IMR-90 (cell line): ENCODE measurements at regions not wholly inside any gene's neighbourhood (a gene's known extent, or its start where the extent isn't known, plus 50 kb on each side); places are given as distances from the start of the nearest gene placed in this dataset.

Experiments
- ATAC-seq: fragments of 200-7000 bp; cut with Tn5 transposase; 2 replicates; pipeline ENCODE4 v1.9.1; 2020; ENCODE audit warnings: low read depth, mild to moderate bottlenecking, moderate library complexity
- BruUV-seq: library from RNA; stranded (reverse); fragments of 400-500 nt; replicated peaks from 2 replicates; lab custom pipeline; 2021; lab: Mats Ljungman, UMichigan
- CTCF ChIA-PET: fragments of 300-600 bp; formaldehyde crosslinking; extraction: SDS; loops from one replicate; lab custom pipeline; 2021; ENCODE audit warnings: antibody characterized with exemption; lab: Yijun Ruan, JAX
- POLR2A ChIA-PET: fragments of 300-600 bp; sonication (Branson Sonifier 250); formaldehyde crosslinking; loops from one replicate; lab custom pipeline; 2022; ENCODE audit warnings: antibody characterized with exemption; ENCODE audit not compliant: unreplicated experiment; lab: Charles Lee
- DNase-seq: peaks from one replicate; pipeline ENCODE4 v3.0.0; 2013
- H2AFZ ChIP-seq: replicated peaks from 2 replicates; pipeline ENCODE3; 2013; ENCODE audit warnings: low read length, mild to moderate bottlenecking; ENCODE audit not compliant: poor library complexity
- H2AK5ac ChIP-seq: 2 replicates; pipeline ENCODE4 v1.6.1; 2013; ENCODE audit warnings: low read depth, low read length, inconsistent platforms
- H2AK9ac ChIP-seq: replicated peaks from 2 replicates; pipeline ENCODE3; 2013; ENCODE audit warnings: mild to moderate bottlenecking, low read depth, low read length, moderate library complexity; ENCODE audit not compliant: poor library complexity
- H2BK120ac ChIP-seq: 2 replicates; pipeline ENCODE4 v1.6.1; 2013; ENCODE audit warnings: low read depth, low read length, inconsistent platforms
- H2BK15ac ChIP-seq: 3 replicates; pipeline ENCODE4 v1.6.1; 2013; ENCODE audit warnings: low read depth, low read length, inconsistent platforms
- H2BK20ac ChIP-seq: 2 replicates; pipeline ENCODE4 v1.6.1; 2013; ENCODE audit warnings: low read depth, mild to moderate bottlenecking, inconsistent platforms, low read length, moderate library complexity
- H2BK5ac ChIP-seq: 2 replicates; pipeline ENCODE4 v1.6.1; 2013; ENCODE audit warnings: mild to moderate bottlenecking, low read depth, low read length, inconsistent platforms; ENCODE audit not compliant: poor library complexity, severe bottlenecking
- H3K14ac ChIP-seq: replicated peaks from 2 replicates; pipeline ENCODE4 v1.6.1; 2013; ENCODE audit warnings: low read depth, low read length, inconsistent platforms
- H3K18ac ChIP-seq: 2 replicates; pipeline ENCODE4 v1.6.1; 2013; ENCODE audit warnings: low read depth, low read length, control low read depth
- H3K23ac ChIP-seq: 2 replicates; pipeline ENCODE4 v1.6.1; 2013; ENCODE audit warnings: low read depth, low read length, inconsistent platforms
- H3K27ac ChIP-seq: 2 replicates; pipeline ENCODE4 v1.5.1; 2013; ENCODE audit warnings: mild to moderate bottlenecking, control low read depth, low read length; ENCODE audit not compliant: insufficient read depth
- H3K27me3 ChIP-seq: 2 replicates; pipeline ENCODE4 v1.6.1; 2013; ENCODE audit warnings: low read length; ENCODE audit not compliant: control insufficient read depth, insufficient read depth
- H3K36me3 ChIP-seq: 2 replicates; pipeline ENCODE4 v1.6.1; 2013; ENCODE audit warnings: low read length, mixed read lengths; ENCODE audit not compliant: control insufficient read depth, insufficient read depth
- H3K4ac ChIP-seq: 2 replicates; pipeline ENCODE4 v1.6.1; 2013; ENCODE audit warnings: low read depth, low read length, inconsistent platforms
- H3K4me1 ChIP-seq: 2 replicates; pipeline ENCODE4 v1.6.1; 2013; ENCODE audit warnings: low read length, mixed read lengths; ENCODE audit not compliant: control insufficient read depth, insufficient read depth
- H3K4me2 ChIP-seq: 2 replicates; pipeline ENCODE4 v1.6.1; 2013; ENCODE audit warnings: low read depth, mild to moderate bottlenecking, control low read depth, low read length, moderate library complexity
- H3K4me3 ChIP-seq: 2 replicates; pipeline ENCODE4 v1.5.1; 2013; ENCODE audit warnings: low read depth, mild to moderate bottlenecking, control low read depth, low read length, moderate library complexity; ENCODE audit not compliant: insufficient read depth
- H3K56ac ChIP-seq: 2 replicates; pipeline ENCODE4 v1.6.1; 2013; ENCODE audit warnings: low read length, inconsistent platforms; ENCODE audit not compliant: insufficient read depth; ENCODE audit errors: extremely low read depth
- H3K79me1 ChIP-seq, 2 experiments: 2 replicates each; pipeline ENCODE4 v1.6.1; 2013; ENCODE audit warnings: low read length in 2 of 2, inconsistent platforms in 1 of 2, low read depth in 1 of 2
- H3K9ac ChIP-seq: 2 replicates; pipeline ENCODE4 v1.6.1; 2013; ENCODE audit warnings: low read depth, low read length, control low read depth
- H3K9me1 ChIP-seq: 2 replicates; pipeline ENCODE4 v1.6.1; 2013; ENCODE audit warnings: low read length, inconsistent platforms; ENCODE audit not compliant: insufficient read depth
- H3K9me3 ChIP-seq: 2 replicates; pipeline ENCODE4 v1.6.1; 2013; ENCODE audit warnings: low read length; ENCODE audit not compliant: control insufficient read depth, insufficient read depth
- H4K20me1 ChIP-seq: 2 replicates; pipeline ENCODE4 v1.6.1; 2013; ENCODE audit warnings: low read length, inconsistent platforms; ENCODE audit not compliant: insufficient read depth
- H4K5ac ChIP-seq: 2 replicates; pipeline ENCODE4 v1.6.1; 2013; ENCODE audit warnings: mild to moderate bottlenecking, low read depth, low read length, control low read depth
- H4K8ac ChIP-seq, 2 experiments: 2 replicates each; pipeline ENCODE4 v1.6.1; 2013; ENCODE audit warnings: low read depth in 2 of 2, low read length in 2 of 2, control low read depth in 1 of 2, inconsistent platforms in 1 of 2
- H4K91ac ChIP-seq: 2 replicates; pipeline ENCODE4 v1.6.1; 2013; ENCODE audit warnings: low read depth, low read length, inconsistent platforms; ENCODE audit not compliant: insufficient read depth
- CEBPB ChIP-seq: IDR thresholded peaks from 2 replicates; pipeline ENCODE4 v1.6.1; 2012; ENCODE audit warnings: low read depth, low read length, improper control_type of control experiment
- CHD1 ChIP-seq: IDR thresholded peaks from 2 replicates; pipeline ENCODE4 v1.6.1; 2012; ENCODE audit warnings: low read depth, low read length, improper control_type of control experiment
- MAZ ChIP-seq: IDR thresholded peaks from 2 replicates; pipeline ENCODE4 v1.6.1; 2012; ENCODE audit warnings: low read depth, mild to moderate bottlenecking, low read length, improper control_type of control experiment, moderate library complexity, borderline replicate concordance
- POLR2A ChIP-seq: IDR thresholded peaks from 2 replicates; pipeline ENCODE4 v1.6.1; 2012; ENCODE audit warnings: mild to moderate bottlenecking, low read depth, low read length
- RFX5 ChIP-seq: IDR thresholded peaks from 2 replicates; pipeline ENCODE4 v1.8.0; 2012; ENCODE audit warnings: low read depth, mild to moderate bottlenecking, low read length, moderate library complexity
- SMC3 ChIP-seq: fragments of 150-350 bp; IDR thresholded peaks from 2 replicates; pipeline ENCODE4 v1.6.1; 2016; ENCODE audit warnings: low read depth, mild to moderate bottlenecking, antibody characterized with exemption, low read length, moderate library complexity
- WGBS, 2 experiments: methylation state at CpG; one replicate each; pipeline versions ENCODE4 v1.1.5 to v1.1.7; 2013; ENCODE audit warnings: missing lambda C conversion rate in 2 of 2; ENCODE audit not compliant: insufficient read length in 1 of 2; ENCODE audit errors: extremely low coverage in 2 of 2; 5-methylcytosine and 5-hydroxymethylcytosine counted together
- dilution Hi-C: fragments of 300-500 bp; cut with HindIII; formaldehyde crosslinking; loops from one replicate; pipeline ENCODE4 v1.14.3; 2018; ENCODE audit warnings: low sequenced_read_pairs; ENCODE audit not compliant: unreplicated experiment
- in situ Hi-C: fragments of 300-500 bp; cut with MboI; formaldehyde crosslinking; loops from 3 replicates; pipeline ENCODE4 v1.14.3; 2019; ENCODE audit warnings: low sequenced_read_pairs, inconsistent platforms, mixed read lengths
- intact Hi-C: fragments of 100-400 bp; cut with micrococcal nuclease; formaldehyde crosslinking; loops from 2 replicates; pipeline ENCODE4 v1.10.0; 2022
- TF ChIP-seq, protein P1 (sequence below): fragments of 150-350 bp; IDR thresholded peaks from 2 replicates; pipeline ENCODE4 v1.6.1; 2017; ENCODE audit warnings: mild to moderate bottlenecking, antibody characterized with exemption, low read length, low read depth

DNA sequence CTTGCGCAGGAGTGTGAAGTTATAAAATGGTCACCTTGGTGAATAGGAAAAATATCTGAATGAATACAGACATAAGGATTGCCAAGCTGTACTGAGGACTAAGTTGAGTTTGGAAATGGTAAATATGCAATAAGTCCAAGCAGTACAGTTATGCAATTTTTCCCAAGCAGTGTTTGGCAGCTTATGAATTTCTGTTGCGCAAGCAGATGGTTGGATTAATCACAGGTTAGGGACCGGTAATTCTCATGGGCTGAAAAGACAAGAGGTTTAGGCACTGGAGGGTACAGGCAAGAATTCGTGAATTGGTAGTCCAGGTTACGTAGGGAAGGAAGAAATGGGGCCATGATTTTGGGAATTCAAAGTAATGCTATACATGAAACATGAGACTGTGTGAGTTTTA lies 210.3 kb downstream of the RAP2B start:
- Histone ChIP-seq H4K91ac (no peak overlapping the region), H3K9me1 (no peaks in the 10 kb centered on the region), H2AK5ac (no peak overlapping the region), H4K20me1 (no peaks in the 10 kb centered on the region), H4K8ac (no peak overlapping the region), H3K18ac (no peak overlapping the region), H2AK9ac (no peak overlapping the region), H3K79me1 (no peaks in the 10 kb centered on the region), H3K56ac (no peak overlapping the region), H3K4me1 (no peaks in the 10 kb centered on the region), H3K4ac (no peak overlapping the region), H2BK5ac (no peak overlapping the region), H3K27ac (no peak overlapping the region), H3K14ac (no peak overlapping the region), H2BK20ac (no peak overlapping the region), H2BK15ac (no peak overlapping the region), H3K9ac (no peak overlapping the region), H3K23ac (no peak overlapping the region), H3K4me3 (no peak overlapping the region), H3K36me3 (no peaks in the 10 kb centered on the region), H3K9me3 (no peaks in the 10 kb centered on the region), H2BK120ac (no peak overlapping the region), H3K27me3 (no peaks in the 10 kb centered on the region), H3K4me2 (no peak overlapping the region), H2AFZ (no peak overlapping the region), H4K5ac (no peak overlapping the region)
- dilution Hi-C loops (no loop called here), in situ Hi-C loops (no loop called here), intact Hi-C loops (no loop called here)
- DNase-seq, result peak; percentile 53
- ATAC-seq, result no peak
- TF ChIP-seq, protein P1, sequence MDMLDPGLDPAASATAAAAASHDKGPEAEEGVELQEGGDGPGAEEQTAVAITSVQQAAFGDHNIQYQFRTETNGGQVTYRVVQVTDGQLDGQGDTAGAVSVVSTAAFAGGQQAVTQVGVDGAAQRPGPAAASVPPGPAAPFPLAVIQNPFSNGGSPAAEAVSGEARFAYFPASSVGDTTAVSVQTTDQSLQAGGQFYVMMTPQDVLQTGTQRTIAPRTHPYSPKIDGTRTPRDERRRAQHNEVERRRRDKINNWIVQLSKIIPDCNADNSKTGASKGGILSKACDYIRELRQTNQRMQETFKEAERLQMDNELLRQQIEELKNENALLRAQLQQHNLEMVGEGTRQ, result no peak
- no peak for TF ChIP-seq SMC3
- no peak for TF ChIP-seq RFX5
- no peak for TF ChIP-seq MAZ
- TF ChIP-seq CEBPB, result peak; percentile 92
- no peak for TF ChIP-seq POLR2A
- TF ChIP-seq CHD1, result no peak
- ChIA-PET CTCF (no interaction called here), POLR2A (no interaction called here)
- no TSS peak for BruUV-seq
- WGBS, 2 experiments, result 66% methylated on average over 4 of the region's 5 CpGs; no CpG with 5 or more reads in 1 of the 2 experiments
